ENCODE measurements at regions not wholly inside any gene's neighbourhood (a gene's known extent, or its start where the extent isn't known, plus 50 kb on each side); places are given as distances from the start of the nearest gene placed in this dataset.

DNA sequence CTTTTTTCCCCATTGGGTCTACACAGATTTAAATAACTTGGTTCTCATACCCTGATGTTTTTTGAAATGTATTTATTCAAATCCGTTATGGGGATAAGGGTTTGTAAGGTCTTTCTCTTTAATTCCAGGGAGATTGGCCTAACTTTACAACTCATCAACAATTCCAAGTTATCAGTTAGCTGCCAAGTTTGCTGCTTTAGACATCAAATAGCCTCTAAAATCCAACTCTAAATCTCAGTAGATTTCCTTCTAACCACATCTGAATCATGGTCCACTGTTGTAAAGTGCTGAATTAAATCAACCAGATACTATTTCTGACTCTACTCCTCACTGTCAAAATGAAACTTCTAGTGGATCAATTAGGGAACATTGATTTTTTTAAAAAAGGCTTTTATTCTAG lies 364.1 kb upstream of the E2F7 start:
- Histone ChIP-seq H3K36me3 (ENCODE audit: control insufficient read depth, insufficient read depth, low read length) (no peaks in the 10 kb centered on the region), H2BK5ac (ENCODE audit: low read depth, low read length, poor library complexity, severe bottlenecking) (no peak overlapping the region), H3K14ac (replicated peaks; ENCODE audit: low read depth, low read length) (no peak overlapping the region), H3K18ac (ENCODE audit: low read depth, low read length) (no peak overlapping the region), H2BK120ac (ENCODE audit: low read depth, low read length) (no peak overlapping the region), H2AK5ac (ENCODE audit: low read depth, low read length) (no peak overlapping the region), H3K4me2 (ENCODE audit: low read depth, low read length) (no peak overlapping the region), H3K79me1 (ENCODE audit: low read depth in 1 of 2, low read length in 2 of 2) (no peaks in the 10 kb centered on the region), H3K27me3 (ENCODE audit: control insufficient read depth, insufficient read depth, low read length) (no peaks in the 10 kb centered on the region), H2AK9ac (replicated peaks; ENCODE audit: low read depth, low read length, poor library complexity) (no peak overlapping the region), H3K23ac (ENCODE audit: low read depth, low read length) (no peak overlapping the region), H3K9ac (ENCODE audit: low read depth, low read length) (no peak overlapping the region), H3K4ac (ENCODE audit: low read depth, low read length) (no peak overlapping the region), H3K4me3 (ENCODE audit: insufficient read depth, low read depth, low read length) (no peak overlapping the region), H2BK15ac (ENCODE audit: low read depth, low read length) (no peak overlapping the region), H3K9me3 (ENCODE audit: control insufficient read depth, insufficient read depth, low read length) (no peaks in the 10 kb centered on the region), H3K56ac (ENCODE audit: extremely low read depth, insufficient read depth, low read length) (no peak overlapping the region), H4K20me1 (ENCODE audit: insufficient read depth, low read length) (no peaks in the 10 kb centered on the region), H3K27ac (ENCODE audit: insufficient read depth, low read length) (no peak overlapping the region), H4K5ac (ENCODE audit: low read depth, low read length) (no peak overlapping the region), H2AFZ (replicated peaks; ENCODE audit: low read length, poor library complexity) (no peak overlapping the region), H3K4me1 (ENCODE audit: control insufficient read depth, insufficient read depth, low read length) (no peaks in the 10 kb centered on the region), H3K9me1 (ENCODE audit: insufficient read depth, low read length) (no peaks in the 10 kb centered on the region), H4K91ac (ENCODE audit: insufficient read depth, low read depth, low read length) (no peak overlapping the region), H2BK20ac (ENCODE audit: low read depth, low read length) (no peak overlapping the region), H4K8ac (ENCODE audit: low read depth in 2 of 2, low read length in 2 of 2) (no peak overlapping the region)
- no peak for TF ChIP-seq POLR2A (IDR thresholded peaks at IDR 0.05; ENCODE audit: low read depth, low read length)
- TF ChIP-seq FOS (IDR thresholded peaks at IDR 0.05; ENCODE audit: low read depth, low read length), result no peak
- TF ChIP-seq, protein P1, sequence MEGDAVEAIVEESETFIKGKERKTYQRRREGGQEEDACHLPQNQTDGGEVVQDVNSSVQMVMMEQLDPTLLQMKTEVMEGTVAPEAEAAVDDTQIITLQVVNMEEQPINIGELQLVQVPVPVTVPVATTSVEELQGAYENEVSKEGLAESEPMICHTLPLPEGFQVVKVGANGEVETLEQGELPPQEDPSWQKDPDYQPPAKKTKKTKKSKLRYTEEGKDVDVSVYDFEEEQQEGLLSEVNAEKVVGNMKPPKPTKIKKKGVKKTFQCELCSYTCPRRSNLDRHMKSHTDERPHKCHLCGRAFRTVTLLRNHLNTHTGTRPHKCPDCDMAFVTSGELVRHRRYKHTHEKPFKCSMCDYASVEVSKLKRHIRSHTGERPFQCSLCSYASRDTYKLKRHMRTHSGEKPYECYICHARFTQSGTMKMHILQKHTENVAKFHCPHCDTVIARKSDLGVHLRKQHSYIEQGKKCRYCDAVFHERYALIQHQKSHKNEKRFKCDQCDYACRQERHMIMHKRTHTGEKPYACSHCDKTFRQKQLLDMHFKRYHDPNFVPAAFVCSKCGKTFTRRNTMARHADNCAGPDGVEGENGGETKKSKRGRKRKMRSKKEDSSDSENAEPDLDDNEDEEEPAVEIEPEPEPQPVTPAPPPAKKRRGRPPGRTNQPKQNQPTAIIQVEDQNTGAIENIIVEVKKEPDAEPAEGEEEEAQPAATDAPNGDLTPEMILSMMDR (conservative IDR thresholded peaks at IDR 0.05; ENCODE audit: low read depth, low read length), result no peak
- POLR2A ChIA-PET (ENCODE audit: unreplicated experiment), result no interaction called here
- DNase-seq (no peak), ATAC-seq (ENCODE audit: low read depth) (no peak)
- dilution Hi-C loops (cut with HindIII; ENCODE audit: low sequenced_read_pairs, unreplicated experiment), result no loop called here
- CTCF ChIA-PET, result no interaction called here
- in situ Hi-C loops (cut with MboI; ENCODE audit: low sequenced_read_pairs), result no loop called here
- no TSS peak for BruUV-seq (replicated peaks)
- no CpG with 5 or more reads among the region's 1 CpG for WGBS, 2 experiments (ENCODE audit: extremely low coverage in 2 of 2, insufficient read length in 1 of 2)
- intact Hi-C loops (cut with micrococcal nuclease), result no loop called here

Measured in IMR-90 (cell line).